IPS-18a (cell line): ENCODE measurements at regions not wholly inside any gene's neighbourhood (a gene's known extent, or its start where the extent isn't known, plus 50 kb on each side); places are given as distances from the start of the nearest gene placed in this dataset.
"Not testable (repeated sequence)": the region's sequence is repeated elsewhere in the genome, so short reads cannot be mapped to it uniquely, and the experiment has no call there.

Source experiments
- H3K27ac ChIP-seq: one replicate; pipeline ENCODE4 v1.5.1; 2013; ENCODE audit warnings: low read length
- H3K27me3 ChIP-seq: one replicate; pipeline ENCODE4 v1.6.1; 2013; ENCODE audit warnings: mild to moderate bottlenecking, low read length; ENCODE audit not compliant: control insufficient read depth, insufficient read depth
- H3K36me3 ChIP-seq: one replicate; pipeline ENCODE4 v1.6.1; 2013; ENCODE audit warnings: low read depth, low read length; ENCODE audit not compliant: control insufficient read depth
- H3K4me1 ChIP-seq: one replicate; pipeline ENCODE4 v1.6.1; 2013; ENCODE audit warnings: low read depth, low read length; ENCODE audit not compliant: control insufficient read depth
- H3K4me3 ChIP-seq: one replicate; pipeline ENCODE4 v1.5.1; 2013; ENCODE audit warnings: low read length
- H3K9ac ChIP-seq: one replicate; pipeline ENCODE4 v1.6.1; 2013; ENCODE audit warnings: mild to moderate bottlenecking, low read length, moderate library complexity
- H3K9me3 ChIP-seq: one replicate; pipeline ENCODE4 v1.6.1; 2013; ENCODE audit warnings: low read depth, low read length; ENCODE audit not compliant: control insufficient read depth

DNA sequence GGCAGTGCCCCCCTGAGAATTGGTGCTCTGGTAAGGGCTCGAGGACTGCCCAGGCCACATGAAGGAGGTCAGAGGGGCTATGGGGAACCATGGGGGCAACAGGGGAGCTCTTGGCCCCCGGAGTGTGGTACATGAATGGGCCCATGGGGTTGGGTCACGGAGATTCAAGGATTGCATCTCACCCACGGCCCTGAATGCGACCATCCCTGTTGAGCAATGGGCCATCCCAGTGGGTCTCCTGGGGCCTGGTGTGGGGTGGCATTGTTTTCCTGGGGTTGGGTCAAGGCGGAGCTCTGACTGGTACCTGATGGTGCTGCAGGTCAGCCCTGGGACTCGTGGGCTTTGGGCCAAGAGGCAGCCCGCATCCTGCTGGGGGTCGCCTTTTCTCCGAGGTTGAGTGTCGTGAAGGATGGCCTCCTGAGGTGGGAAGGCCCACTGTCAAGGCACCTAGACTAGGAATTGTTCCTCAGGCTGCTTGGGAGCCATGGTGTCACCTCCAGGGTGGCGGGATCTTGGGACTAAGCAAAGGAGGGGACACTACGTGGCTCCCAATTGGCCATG lies 198.3 kb downstream of the UBE3A start:
- H3K9ac ChIP-seq = no peak overlapping the region
- peaks cover 36% of the 10 kb centered on the region for H3K9me3 ChIP-seq
- H3K4me3 ChIP-seq = no peak overlapping the region
- no peaks in the 10 kb centered on the region for H3K4me1 ChIP-seq
- no peaks in the 10 kb centered on the region for H3K36me3 ChIP-seq
- no peaks in the 10 kb centered on the region for H3K27me3 ChIP-seq
- no peak overlapping the region for H3K27ac ChIP-seq

GRCh38 chr15:25241241-25241801 lies 197.5 kb downstream of the UBE3A start:
- Histone ChIP-seq H3K27ac (no peak overlapping the region), H3K36me3 (no peaks in the 10 kb centered on the region), H3K9ac (no peak overlapping the region), H3K27me3 (no peaks in the 10 kb centered on the region), H3K4me1 (no peaks in the 10 kb centered on the region), H3K9me3 (peaks cover 43% of the 10 kb centered on the region), H3K4me3 (no peak overlapping the region)

- no peaks in the 10 kb centered on the region for H3K27me3 ChIP-seq
- H3K4me1 ChIP-seq = no peaks in the 10 kb centered on the region
- no peaks in the 10 kb centered on the region for H3K36me3 ChIP-seq
- no peak overlapping the region for H3K9ac ChIP-seq
- peaks cover 45% of the 10 kb centered on the region for H3K9me3 ChIP-seq
- no peak overlapping the region for H3K4me3 ChIP-seq
- no peak overlapping the region for H3K27ac ChIP-seq
These were observed 196.5 kb downstream of the UBE3A start for GRCh38 chr15:25242166-25242879.

- Histone ChIP-seq H3K27ac (no peak overlapping the region), H3K4me3 (no peak overlapping the region), H3K9ac (no peak overlapping the region), H3K36me3 (no peaks in the 10 kb centered on the region), H3K4me1 (no peaks in the 10 kb centered on the region), H3K9me3 (peaks cover 45% of the 10 kb centered on the region), H3K27me3 (no peaks in the 10 kb centered on the region)
These were observed 195.6 kb downstream of the UBE3A start for GRCh38 chr15:25242957-25243799.

GRCh38 chr15:25243800-25244097 lies 195.1 kb downstream of the UBE3A start:
- Histone ChIP-seq H3K27ac (no peak overlapping the region), H3K27me3 (no peaks in the 10 kb centered on the region), H3K9ac (no peak overlapping the region), H3K36me3 (no peaks in the 10 kb centered on the region), H3K4me1 (no peaks in the 10 kb centered on the region), H3K4me3 (no peak overlapping the region), H3K9me3 (peaks cover 45% of the 10 kb centered on the region)

- Histone ChIP-seq H3K4me3 (no peak overlapping the region), H3K27ac (no peak overlapping the region), H3K9ac (no peak overlapping the region), H3K27me3 (no peaks in the 10 kb centered on the region), H3K4me1 (no peaks in the 10 kb centered on the region), H3K9me3 (peaks cover 39% of the 10 kb centered on the region), H3K36me3 (no peaks in the 10 kb centered on the region)
These were observed 193.9 kb downstream of the UBE3A start for GRCh38 chr15:25244731-25245585.

- H3K4me3 ChIP-seq = no peak overlapping the region
- no peaks in the 10 kb centered on the region for H3K4me1 ChIP-seq
- H3K36me3 ChIP-seq = no peaks in the 10 kb centered on the region
- no peaks in the 10 kb centered on the region for H3K27me3 ChIP-seq
- H3K27ac ChIP-seq = no peak overlapping the region
- H3K9me3 ChIP-seq = peaks cover 36% of the 10 kb centered on the region
- no peak overlapping the region for H3K9ac ChIP-seq
These were observed 192.8 kb downstream of the UBE3A start for GRCh38 chr15:25245801-25246622.

GRCh38 chr15:25246641-25247406 lies 192.0 kb downstream of the UBE3A start:
- Histone ChIP-seq H3K4me3 (no peak overlapping the region), H3K36me3 (no peaks in the 10 kb centered on the region), H3K9me3 (peaks cover 36% of the 10 kb centered on the region), H3K4me1 (no peaks in the 10 kb centered on the region), H3K27me3 (no peaks in the 10 kb centered on the region), H3K9ac (no peak overlapping the region), H3K27ac (no peak overlapping the region)

DNA sequence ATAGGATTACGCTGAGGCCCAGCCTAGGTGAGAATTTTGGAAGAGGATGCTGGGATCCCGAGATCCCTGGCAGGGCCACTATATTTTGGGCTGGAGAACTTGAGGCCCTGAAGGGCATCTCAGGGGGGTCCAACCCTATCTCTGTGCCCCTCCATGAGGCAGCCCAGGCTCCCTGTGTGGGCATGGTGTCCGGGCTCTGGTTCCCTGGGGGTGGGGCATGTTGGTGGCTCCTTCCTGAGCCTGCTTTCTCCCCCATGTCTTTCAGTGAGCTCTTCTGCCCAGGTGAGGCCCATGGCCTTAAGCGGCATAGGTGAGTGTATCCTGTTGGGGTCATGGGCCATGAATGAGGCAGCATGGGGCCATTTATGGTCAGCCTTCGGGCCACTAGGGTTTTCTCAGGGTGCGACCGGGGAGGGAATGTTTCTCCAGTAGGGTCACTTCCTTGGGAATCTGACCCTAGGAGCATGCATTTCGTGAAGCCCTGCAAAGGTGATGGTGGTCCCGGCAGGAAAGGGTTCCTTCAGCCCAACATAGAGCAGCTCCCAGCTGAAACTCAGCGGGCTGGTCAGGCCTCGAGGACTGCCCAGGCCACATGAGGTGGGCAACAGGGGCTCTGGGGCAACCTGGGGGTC lies 191.3 kb downstream of the UBE3A start:
- H3K9ac ChIP-seq = no peak overlapping the region
- H3K9me3 ChIP-seq = peaks cover 30% of the 10 kb centered on the region
- no peak overlapping the region for H3K4me3 ChIP-seq
- H3K4me1 ChIP-seq = no peaks in the 10 kb centered on the region
- H3K27me3 ChIP-seq = no peaks in the 10 kb centered on the region
- H3K27ac ChIP-seq = no peak overlapping the region
- no peaks in the 10 kb centered on the region for H3K36me3 ChIP-seq

DNA sequence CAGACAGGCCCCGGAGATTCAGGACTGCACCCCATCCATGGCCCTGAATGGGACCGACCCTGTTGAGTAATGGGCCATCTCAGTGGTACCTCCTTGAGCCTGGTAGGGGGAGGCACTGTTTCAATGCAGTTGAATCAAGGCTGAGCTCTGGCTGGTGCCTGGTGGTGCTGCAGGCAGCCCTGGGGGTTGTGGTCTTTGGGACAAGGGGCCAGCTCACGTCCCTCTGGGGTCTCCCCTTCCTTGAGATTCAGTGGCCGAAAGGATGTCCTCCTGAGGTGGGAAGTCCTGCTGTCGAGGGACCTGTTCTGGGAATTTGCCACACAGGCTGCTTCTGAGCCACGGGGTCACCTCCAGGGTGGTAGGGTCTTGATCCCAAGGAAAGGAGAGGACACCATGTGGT lies 190.7 kb downstream of the UBE3A start:
- H3K27ac ChIP-seq, H3K4me3 ChIP-seq, H3K9ac ChIP-seq, H3K36me3 ChIP-seq, H3K4me1 ChIP-seq, H3K27me3 ChIP-seq: not testable (repeated sequence)
- H3K9me3 ChIP-seq = peaks cover 25% of the 10 kb centered on the region
